Peyer's patch (tissue), 4 donors: ENCODE measurements at regions not wholly inside any gene's neighbourhood (a gene's known extent, or its start where the extent isn't known, plus 50 kb on each side); places are given as distances from the start of the nearest gene placed in this dataset.

Experiments
- DNase-seq, 3 donors: peaks; one replicate each; pipeline ENCODE4 v3.0.0-alpha.2; 2017 to 2019
- H3K27ac ChIP-seq, 4 donors: fragments of 200-600 bp; sonication (generic); one replicate each; pipeline ENCODE4 v1.5.1; 2016 to 2019
- H3K27me3 ChIP-seq, 2 donors: fragments of 200-600 bp; sonication (generic); one replicate each; pipeline ENCODE4 v1.5.1; 2019
- H3K36me3 ChIP-seq, 3 donors: fragments of 200-600 bp; sonication (generic); one replicate each; pipeline ENCODE4 v1.5.1; 2016 to 2019
- H3K4me1 ChIP-seq, 4 donors: fragments of 200-600 bp; sonication (generic); one replicate each; pipeline ENCODE4 v1.5.1; 2016 to 2019
- H3K4me3 ChIP-seq, 4 donors: fragments of 200-600 bp; sonication (generic); 1 replicate in 3 of 4; 2 replicates in 1 of 4; pipeline ENCODE4 v1.5.1; 2016 to 2019; ENCODE audit warnings: mild to moderate bottlenecking in 1 of 4
- H3K9me3 ChIP-seq, 4 donors: fragments of 200-600 bp; sonication (generic); one replicate each; pipeline ENCODE4 v1.5.1; 2016 to 2019; ENCODE audit warnings: mild to moderate bottlenecking in 1 of 4
- POLR2A ChIP-seq, 2 donors: fragments of 450-650 bp; IDR thresholded peaks; one replicate each; pipeline ENCODE4 v1.5.1; 2017; ENCODE audit warnings: antibody characterized with exemption in 2 of 2, mild to moderate bottlenecking in 2 of 2, moderate library complexity in 2 of 2
- TF ChIP-seq, protein P1 (sequence below), 6 experiments: fragments of 450-650 bp in 4 of 6; fragments of 200-600 bp in 2 of 6; sonication (generic) in 1 of 6; IDR thresholded peaks; one replicate each; pipeline ENCODE4 v1.5.1; 2017 to 2019; ENCODE audit warnings: antibody characterized with exemption in 6 of 6, mild to moderate bottlenecking in 3 of 6, moderate library complexity in 1 of 6

DNA sequence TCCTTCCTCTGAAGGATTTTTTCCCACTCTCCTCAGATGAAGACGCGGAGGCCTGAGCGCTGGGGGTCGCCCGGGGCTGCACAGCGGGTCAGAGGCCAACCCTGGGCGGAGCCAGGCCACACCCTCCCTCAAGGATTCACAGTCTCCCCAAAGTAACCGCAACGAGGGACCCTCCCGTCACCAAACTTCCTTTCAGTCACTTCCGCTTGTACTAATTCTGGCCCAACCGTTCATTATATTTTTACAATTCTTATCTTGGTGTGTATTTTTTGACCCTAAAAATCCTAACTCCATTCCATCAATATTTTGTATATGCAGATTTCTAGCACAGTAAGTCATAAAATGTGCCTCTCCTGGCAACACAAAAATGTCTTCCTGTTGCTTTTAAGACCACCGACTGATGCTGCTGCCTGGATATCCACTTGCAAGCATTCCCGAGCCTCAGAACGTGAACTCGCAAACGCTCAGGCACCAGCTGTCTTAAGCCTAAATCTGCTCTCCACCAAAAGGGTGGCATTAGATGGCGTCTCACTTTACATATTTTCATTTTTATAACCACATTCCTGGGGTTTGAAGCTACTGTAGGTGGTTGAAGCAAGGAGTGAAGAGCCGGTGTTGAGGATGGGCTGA lies 128.0 kb downstream of the DLL1 start:
- TF ChIP-seq POLR2A (IDR thresholded peaks at IDR 0.05) = no peak
- TF ChIP-seq, protein P1, sequence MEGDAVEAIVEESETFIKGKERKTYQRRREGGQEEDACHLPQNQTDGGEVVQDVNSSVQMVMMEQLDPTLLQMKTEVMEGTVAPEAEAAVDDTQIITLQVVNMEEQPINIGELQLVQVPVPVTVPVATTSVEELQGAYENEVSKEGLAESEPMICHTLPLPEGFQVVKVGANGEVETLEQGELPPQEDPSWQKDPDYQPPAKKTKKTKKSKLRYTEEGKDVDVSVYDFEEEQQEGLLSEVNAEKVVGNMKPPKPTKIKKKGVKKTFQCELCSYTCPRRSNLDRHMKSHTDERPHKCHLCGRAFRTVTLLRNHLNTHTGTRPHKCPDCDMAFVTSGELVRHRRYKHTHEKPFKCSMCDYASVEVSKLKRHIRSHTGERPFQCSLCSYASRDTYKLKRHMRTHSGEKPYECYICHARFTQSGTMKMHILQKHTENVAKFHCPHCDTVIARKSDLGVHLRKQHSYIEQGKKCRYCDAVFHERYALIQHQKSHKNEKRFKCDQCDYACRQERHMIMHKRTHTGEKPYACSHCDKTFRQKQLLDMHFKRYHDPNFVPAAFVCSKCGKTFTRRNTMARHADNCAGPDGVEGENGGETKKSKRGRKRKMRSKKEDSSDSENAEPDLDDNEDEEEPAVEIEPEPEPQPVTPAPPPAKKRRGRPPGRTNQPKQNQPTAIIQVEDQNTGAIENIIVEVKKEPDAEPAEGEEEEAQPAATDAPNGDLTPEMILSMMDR (IDR thresholded peaks at IDR 0.05) = no peak
- Histone ChIP-seq H3K27me3 (no peaks in the 10 kb centered on the region), H3K27ac (no peak overlapping the region), H3K9me3 (no peaks in the 10 kb centered on the region), H3K4me1 (no peaks in the 10 kb centered on the region), H3K4me3 (no peak overlapping the region), H3K36me3 (no peaks in the 10 kb centered on the region)
- DNase-seq = no peak

DNA sequence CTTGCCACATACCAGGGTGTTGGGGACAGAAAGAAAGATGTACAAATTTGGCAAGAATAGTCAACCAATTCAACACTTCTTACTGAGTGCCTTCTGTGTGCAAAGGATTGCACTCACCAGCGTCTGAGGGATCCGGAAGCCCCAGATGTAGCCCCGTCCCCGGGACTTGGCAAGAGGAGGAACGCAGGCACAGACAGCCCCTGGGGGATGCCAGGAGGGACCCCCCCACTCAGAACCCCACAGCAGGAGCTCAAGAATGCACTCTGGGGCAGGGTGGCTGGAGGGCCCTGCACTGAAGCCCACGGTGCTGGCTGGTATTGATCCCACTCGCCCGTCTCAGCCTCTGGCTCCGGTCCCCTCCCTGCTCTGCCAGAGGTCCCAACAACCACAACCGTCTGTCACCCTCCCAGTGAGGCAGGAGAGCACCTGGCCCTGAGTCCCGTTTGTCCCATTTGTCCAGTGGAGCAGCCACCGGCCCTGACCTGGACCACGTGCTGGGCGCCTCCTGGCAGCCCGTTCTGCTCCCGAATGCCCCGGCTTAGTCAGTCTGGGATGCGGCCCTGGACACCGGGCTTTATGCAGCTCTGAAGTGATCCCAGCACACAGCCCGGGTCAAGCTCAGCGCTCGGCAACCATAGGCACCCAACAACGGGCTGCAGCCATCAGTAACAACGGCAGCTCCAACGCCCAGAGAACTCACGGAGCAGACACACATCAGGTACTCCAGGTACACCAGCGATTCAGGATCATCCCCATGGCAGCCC lies 128.7 kb downstream of the DLL1 start:
- TF ChIP-seq POLR2A (IDR thresholded peaks at IDR 0.05) = no peak
- TF ChIP-seq, protein P1 (IDR thresholded peaks at IDR 0.05) = no peak
- no peaks in the 10 kb centered on the region for H3K9me3 ChIP-seq
- no peaks in the 10 kb centered on the region for H3K36me3 ChIP-seq
- H3K27me3 ChIP-seq = no peaks in the 10 kb centered on the region
- H3K4me1 ChIP-seq = no peaks in the 10 kb centered on the region
- no peak for DNase-seq
- H3K27ac ChIP-seq = no peak overlapping the region
- no peak overlapping the region for H3K4me3 ChIP-seq

DNA sequence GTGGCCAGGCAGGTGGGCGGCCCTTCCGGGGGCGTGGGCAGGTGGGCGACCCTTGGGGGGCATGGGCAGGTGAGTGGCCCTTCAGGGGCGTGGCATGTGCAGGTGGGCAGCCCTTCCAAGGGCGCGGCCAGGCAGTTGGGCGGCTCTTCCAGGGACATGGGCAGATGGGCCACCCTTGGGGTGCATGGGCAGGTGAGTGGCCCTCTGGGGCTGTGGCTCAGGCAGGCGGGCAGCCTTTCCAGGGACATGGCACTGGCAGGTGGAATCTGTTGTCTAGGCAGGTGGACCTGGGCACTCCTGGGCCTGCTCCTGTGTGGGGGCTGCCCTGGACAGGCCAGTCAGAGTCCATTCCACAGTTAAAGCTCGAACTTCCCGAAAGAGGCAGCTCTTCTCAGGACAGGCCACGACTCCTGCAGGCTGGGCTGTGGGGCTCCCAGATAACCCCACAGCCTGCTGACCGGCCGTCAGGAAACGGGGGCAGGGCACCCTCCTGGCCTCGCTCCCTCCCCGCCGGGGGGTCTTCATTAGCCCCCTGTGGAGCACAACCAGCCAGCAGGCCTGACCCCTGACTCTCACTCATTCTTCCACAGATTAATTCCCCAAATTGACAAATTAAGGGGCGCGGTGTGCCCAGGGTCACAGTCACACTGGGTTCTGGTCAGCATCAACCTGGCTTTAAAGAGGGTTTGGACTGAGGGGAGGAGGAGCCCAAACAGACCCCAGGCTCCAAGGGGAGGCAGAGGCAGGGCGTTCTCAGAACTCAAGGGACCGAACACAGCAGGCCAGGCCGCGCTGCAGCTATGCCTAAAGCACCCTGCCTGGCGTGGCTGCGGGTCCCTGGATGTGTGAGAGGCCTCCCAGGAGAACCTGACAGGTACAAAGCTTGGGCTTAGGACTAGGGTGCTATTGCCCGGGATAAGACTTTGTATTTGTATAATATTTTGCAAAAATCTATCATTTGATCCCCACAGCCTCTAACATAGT lies 130.0 kb downstream of the DLL1 start:
- DNase-seq = no peak
- no peaks in the 10 kb centered on the region for H3K4me1 ChIP-seq
- no peak overlapping the region for H3K4me3 ChIP-seq
- TF ChIP-seq, protein P1 (IDR thresholded peaks at IDR 0.05) = no peak
- TF ChIP-seq POLR2A (IDR thresholded peaks at IDR 0.05) = no peak
- H3K36me3 ChIP-seq = no peaks in the 10 kb centered on the region
- no peaks in the 10 kb centered on the region for H3K9me3 ChIP-seq
- H3K27ac ChIP-seq = no peak overlapping the region
- no peaks in the 10 kb centered on the region for H3K27me3 ChIP-seq

DNA sequence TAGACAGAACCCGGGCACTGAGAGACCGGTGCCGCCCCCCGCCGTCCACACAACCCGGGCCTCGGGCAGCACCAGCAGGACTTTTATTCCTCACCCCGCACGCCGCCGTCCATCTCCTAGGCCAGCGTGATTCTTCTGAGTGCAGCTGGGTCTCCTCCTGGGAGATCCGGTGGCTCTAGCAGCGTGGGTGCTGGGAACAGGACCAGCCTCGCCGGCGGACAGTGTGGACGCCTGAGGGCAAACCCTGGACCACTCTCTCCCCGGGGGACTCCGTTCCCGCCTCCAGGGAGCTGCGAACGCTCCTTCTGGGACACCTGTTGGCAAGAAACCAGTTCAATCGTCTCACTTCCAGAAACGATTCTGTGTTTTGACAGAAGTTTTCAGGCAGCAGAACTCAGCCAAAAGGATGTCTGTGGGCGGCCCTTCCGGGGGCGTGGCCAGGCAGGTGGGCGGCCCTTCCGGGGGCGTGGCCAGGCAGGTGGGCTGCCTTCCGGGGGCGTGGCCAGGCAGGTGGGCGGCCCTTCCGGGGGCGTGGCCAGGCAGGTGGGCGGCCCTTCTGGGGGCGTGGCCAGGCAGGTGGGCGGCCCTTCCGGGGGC lies 130.7 kb downstream of the DLL1 start:
- Histone ChIP-seq H3K36me3 (no peaks in the 10 kb centered on the region), H3K27ac (no peak overlapping the region), H3K27me3 (no peaks in the 10 kb centered on the region), H3K4me3 (no peak overlapping the region), H3K9me3 (no peaks in the 10 kb centered on the region), H3K4me1 (no peaks in the 10 kb centered on the region)
- TF ChIP-seq, protein P1 (IDR thresholded peaks at IDR 0.05) = no peak
- TF ChIP-seq POLR2A (IDR thresholded peaks at IDR 0.05) = no peak
- DNase-seq = no peak
